RPMI7951 (cell line): ENCODE measurements at regions not wholly inside any gene's neighbourhood (a gene's known extent, or its start where the extent isn't known, plus 50 kb on each side); places are given as distances from the start of the nearest gene placed in this dataset.

Source experiments
- DNase-seq: peaks from one replicate; pipeline ENCODE4 v3.0.0-alpha.2; 2012; ENCODE audit warnings: low read depth

GRCh38 chr2:145108959-145109710, 589.2 kb upstream of the ZEB2 start:
- peak; percentile 86 for DNase-seq

- DNase-seq = peak; percentile 92
Measured at GRCh38 chr2:145108361-145108778, 588.5 kb upstream of the ZEB2 start.

- DNase-seq = no peak
Measured at GRCh38 chr2:145106293-145106692, 586.4 kb upstream of the ZEB2 start.

GRCh38 chr2:145102706-145103105, 582.8 kb upstream of the ZEB2 start:
- no peak for DNase-seq

GRCh38 chr2:145100301-145100700, 580.4 kb upstream of the ZEB2 start:
- DNase-seq = no peak

- peak; percentile 68 for DNase-seq
Measured at GRCh38 chr2:145096582-145096981, 576.7 kb upstream of the ZEB2 start.

GRCh38 chr2:145095641-145096435, 575.9 kb upstream of the ZEB2 start:
- peak; percentile 79 for DNase-seq

- peak; percentile 70 for DNase-seq
Measured at GRCh38 chr2:145094370-145094769, 574.5 kb upstream of the ZEB2 start.

- peak; percentile 74 for DNase-seq
Measured at GRCh38 chr2:145091967-145092366, 572.0 kb upstream of the ZEB2 start.

GRCh38 chr2:145090841-145091761, 571.2 kb upstream of the ZEB2 start:
- DNase-seq = peak; percentile 85

GRCh38 chr2:145088756-145089155, 568.8 kb upstream of the ZEB2 start:
- DNase-seq = peak; percentile 53

GRCh38 chr2:145086910-145087309, 567.0 kb upstream of the ZEB2 start:
- DNase-seq = no peak

GRCh38 chr2:145085612-145086011, 565.7 kb upstream of the ZEB2 start:
- no peak for DNase-seq

- no peak for DNase-seq
Measured at GRCh38 chr2:145080426-145080825, 560.5 kb upstream of the ZEB2 start.

GRCh38 chr2:145079641-145080040, 559.7 kb upstream of the ZEB2 start:
- no peak for DNase-seq

GRCh38 chr2:145078923-145079322, 559.0 kb upstream of the ZEB2 start:
- DNase-seq = no peak

- DNase-seq = no peak
Measured at GRCh38 chr2:145076085-145076484, 556.2 kb upstream of the ZEB2 start.

- no peak for DNase-seq
Measured at GRCh38 chr2:145075454-145076062, 555.6 kb upstream of the ZEB2 start.

- no peak for DNase-seq
Measured at GRCh38 chr2:145070703-145071102, 550.8 kb upstream of the ZEB2 start.

- no peak for DNase-seq
Measured at GRCh38 chr2:145068509-145068908, 548.6 kb upstream of the ZEB2 start.

GRCh38 chr2:145067549-145068030, 547.7 kb upstream of the ZEB2 start:
- no peak for DNase-seq
